ENCODE measurements at regions not wholly inside any gene's neighbourhood (a gene's known extent, or its start where the extent isn't known, plus 50 kb on each side); places are given as distances from the start of the nearest gene placed in this dataset.

GRCh38 chr5:105970919-105971318, 1699.8 kb downstream of the EFNA5 start:
- DNase-seq (ENCODE audit: low spot score): no peak
- no peak overlapping the region for H3K27ac ChIP-seq
- no peak overlapping the region for H2AFZ ChIP-seq
- no peaks in the 10 kb centered on the region for H4K20me1 ChIP-seq (ENCODE audit: insufficient read depth, poor library complexity, severe bottlenecking)
- no peaks in the 10 kb centered on the region for H3K36me3 ChIP-seq (replicated peaks; ENCODE audit: insufficient read depth, low read depth)
- peaks cover 9% of the 10 kb centered on the region for H3K4me1 ChIP-seq (ENCODE audit: insufficient read depth)
- H3K79me2 ChIP-seq: no peaks in the 10 kb centered on the region
- H3K4me3 ChIP-seq: no peak overlapping the region
- H3K9me3 ChIP-seq (ENCODE audit: low read depth): no peaks in the 10 kb centered on the region
- no peak overlapping the region for H3K4me2 ChIP-seq
- no peak for TF ChIP-seq EZH2phosphoT487 (IDR thresholded peaks at IDR 0.05; ENCODE audit: low read depth, severe bottlenecking, unreplicated experiment)
- H3K9me2 ChIP-seq (replicated peaks; ENCODE audit: insufficient read depth): no peaks in the 10 kb centered on the region
- H3K27me3 ChIP-seq: no peaks in the 10 kb centered on the region

GRCh38 chr5:105968981-105969380, 1701.8 kb downstream of the EFNA5 start:
- Histone ChIP-seq H3K4me1 (ENCODE audit: insufficient read depth) (peaks cover 9% of the 10 kb centered on the region), H3K9me2 (replicated peaks; ENCODE audit: insufficient read depth) (no peaks in the 10 kb centered on the region), H3K4me2 (no peak overlapping the region), H3K79me2 (no peaks in the 10 kb centered on the region), H3K9me3 (ENCODE audit: low read depth) (no peaks in the 10 kb centered on the region), H3K27me3 (no peaks in the 10 kb centered on the region), H4K20me1 (ENCODE audit: insufficient read depth, poor library complexity, severe bottlenecking) (no peaks in the 10 kb centered on the region), H3K4me3 (no peak overlapping the region), H3K36me3 (replicated peaks; ENCODE audit: insufficient read depth, low read depth) (no peaks in the 10 kb centered on the region), H3K27ac (no peak overlapping the region), H2AFZ (no peak overlapping the region)
- no peak for DNase-seq (ENCODE audit: low spot score)
- WGBS (ENCODE audit: low lambda C conversion rate, missing lambda C conversion rate): 85% methylated on average over 3 of the region's 3 CpGs
- TF ChIP-seq EZH2phosphoT487 (IDR thresholded peaks at IDR 0.05; ENCODE audit: low read depth, severe bottlenecking, unreplicated experiment): no peak
- no peak for TF ChIP-seq EZH2 (IDR thresholded peaks at IDR 0.05; ENCODE audit: borderline replicate concordance)
- TF ChIP-seq, protein P1, sequence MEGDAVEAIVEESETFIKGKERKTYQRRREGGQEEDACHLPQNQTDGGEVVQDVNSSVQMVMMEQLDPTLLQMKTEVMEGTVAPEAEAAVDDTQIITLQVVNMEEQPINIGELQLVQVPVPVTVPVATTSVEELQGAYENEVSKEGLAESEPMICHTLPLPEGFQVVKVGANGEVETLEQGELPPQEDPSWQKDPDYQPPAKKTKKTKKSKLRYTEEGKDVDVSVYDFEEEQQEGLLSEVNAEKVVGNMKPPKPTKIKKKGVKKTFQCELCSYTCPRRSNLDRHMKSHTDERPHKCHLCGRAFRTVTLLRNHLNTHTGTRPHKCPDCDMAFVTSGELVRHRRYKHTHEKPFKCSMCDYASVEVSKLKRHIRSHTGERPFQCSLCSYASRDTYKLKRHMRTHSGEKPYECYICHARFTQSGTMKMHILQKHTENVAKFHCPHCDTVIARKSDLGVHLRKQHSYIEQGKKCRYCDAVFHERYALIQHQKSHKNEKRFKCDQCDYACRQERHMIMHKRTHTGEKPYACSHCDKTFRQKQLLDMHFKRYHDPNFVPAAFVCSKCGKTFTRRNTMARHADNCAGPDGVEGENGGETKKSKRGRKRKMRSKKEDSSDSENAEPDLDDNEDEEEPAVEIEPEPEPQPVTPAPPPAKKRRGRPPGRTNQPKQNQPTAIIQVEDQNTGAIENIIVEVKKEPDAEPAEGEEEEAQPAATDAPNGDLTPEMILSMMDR (IDR thresholded peaks at IDR 0.05; ENCODE audit: poor library complexity): no peak

DNA sequence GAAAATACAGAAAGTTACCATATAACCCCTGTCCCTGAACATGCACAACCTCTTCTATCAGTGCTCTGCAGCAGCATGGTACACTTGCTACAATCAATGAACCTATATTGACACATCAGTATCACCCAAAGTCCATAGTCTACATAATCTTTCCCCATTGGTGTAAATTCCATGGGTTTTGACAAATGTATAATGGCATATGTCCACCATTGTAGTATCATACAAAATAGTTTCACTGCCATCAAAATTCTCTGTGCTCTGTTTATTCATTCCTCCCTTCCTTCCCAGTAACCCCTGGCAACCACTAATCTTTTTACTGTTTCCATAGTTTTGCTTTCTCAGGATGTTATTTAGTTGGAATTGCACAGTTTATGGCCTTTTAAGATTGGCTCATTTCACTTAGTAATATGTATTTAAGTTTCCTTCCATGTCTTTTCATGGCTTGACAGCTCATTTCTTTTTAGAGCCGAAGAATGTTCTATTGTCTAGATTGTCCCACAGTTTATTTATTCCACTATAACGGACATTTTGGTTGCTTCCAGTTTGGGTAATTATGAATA, 1707.0 kb downstream of the EFNA5 start:
- H2AFZ ChIP-seq: no peak overlapping the region
- no peaks in the 10 kb centered on the region for H3K4me1 ChIP-seq (ENCODE audit: insufficient read depth)
- no peaks in the 10 kb centered on the region for H4K20me1 ChIP-seq (ENCODE audit: insufficient read depth, poor library complexity, severe bottlenecking)
- H3K27me3 ChIP-seq: no peaks in the 10 kb centered on the region
- H3K27ac ChIP-seq: no peak overlapping the region
- no peaks in the 10 kb centered on the region for H3K9me2 ChIP-seq (replicated peaks; ENCODE audit: insufficient read depth)
- H3K9me3 ChIP-seq (ENCODE audit: low read depth): no peaks in the 10 kb centered on the region
- no peaks in the 10 kb centered on the region for H3K79me2 ChIP-seq
- H3K4me3 ChIP-seq: no peak overlapping the region
- 52% methylated on average over 2 of the region's 2 CpGs for WGBS (ENCODE audit: low lambda C conversion rate, missing lambda C conversion rate)
- DNase-seq (ENCODE audit: low spot score): no peak
- TF ChIP-seq EZH2 (IDR thresholded peaks at IDR 0.05; ENCODE audit: borderline replicate concordance): no peak
- no peak for TF ChIP-seq EZH2phosphoT487 (IDR thresholded peaks at IDR 0.05; ENCODE audit: low read depth, severe bottlenecking, unreplicated experiment)
- TF ChIP-seq, protein P1 (IDR thresholded peaks at IDR 0.05; ENCODE audit: poor library complexity): no peak
- H3K36me3 ChIP-seq (replicated peaks; ENCODE audit: insufficient read depth, low read depth): no peaks in the 10 kb centered on the region
- H3K4me2 ChIP-seq: peak overlapping the region; percentile 31

- no peaks in the 10 kb centered on the region for H3K9me3 ChIP-seq (ENCODE audit: low read depth)
- no peak overlapping the region for H3K4me3 ChIP-seq
- no peaks in the 10 kb centered on the region for H3K27me3 ChIP-seq
- TF ChIP-seq EZH2phosphoT487 (IDR thresholded peaks at IDR 0.05; ENCODE audit: low read depth, severe bottlenecking, unreplicated experiment) (no peak), EZH2 (IDR thresholded peaks at IDR 0.05; ENCODE audit: borderline replicate concordance) (no peak)
- 89% methylated on average over 2 of the region's 2 CpGs for WGBS (ENCODE audit: low lambda C conversion rate, missing lambda C conversion rate)
- H3K4me1 ChIP-seq (ENCODE audit: insufficient read depth): no peaks in the 10 kb centered on the region
- no peak for DNase-seq (ENCODE audit: low spot score)
- no peak overlapping the region for H3K27ac ChIP-seq
- no peaks in the 10 kb centered on the region for H3K9me2 ChIP-seq (replicated peaks; ENCODE audit: insufficient read depth)
- H4K20me1 ChIP-seq (ENCODE audit: insufficient read depth, poor library complexity, severe bottlenecking): no peaks in the 10 kb centered on the region
- H3K79me2 ChIP-seq: no peaks in the 10 kb centered on the region
- no peak overlapping the region for H3K4me2 ChIP-seq
- no peaks in the 10 kb centered on the region for H3K36me3 ChIP-seq (replicated peaks; ENCODE audit: insufficient read depth, low read depth)
- no peak overlapping the region for H2AFZ ChIP-seq
Observed at GRCh38 chr5:105961572-105961971, 1709.2 kb downstream of the EFNA5 start.
